WERI-Rb-1 (cell line): ENCODE measurements at regions not wholly inside any gene's neighbourhood (a gene's known extent, or its start where the extent isn't known, plus 50 kb on each side); places are given as distances from the start of the nearest gene placed in this dataset.

Source experiments
- DNase-seq: peaks from one replicate; pipeline ENCODE4 v3.0.0-alpha.2; 2020
- H3K27ac ChIP-seq: fragments of 250-450 bp; sonication (Bioruptor Pico); 2 replicates; pipeline ENCODE4 v1.5.1; 2020; ENCODE audit warnings: mild to moderate bottlenecking, moderate library complexity
- H3K27me3 ChIP-seq: fragments of 250-450 bp; sonication (Bioruptor Pico); 2 replicates; pipeline ENCODE4 v1.5.1; 2021; ENCODE audit warnings: mild to moderate bottlenecking, low read depth, moderate library complexity; ENCODE audit not compliant: insufficient read depth, severe bottlenecking
- H3K36me3 ChIP-seq: fragments of 250-450 bp; sonication (Bioruptor Pico); 2 replicates; pipeline ENCODE4 v1.5.1; 2020; ENCODE audit warnings: mild to moderate bottlenecking, moderate library complexity
- H3K4me3 ChIP-seq: 2 replicates; pipeline ENCODE4 v1.5.1; 2011; ENCODE audit warnings: low read depth, mild to moderate bottlenecking, control low read depth, low read length
- H3K9me3 ChIP-seq: fragments of 250-450 bp; sonication (Bioruptor Pico); 2 replicates; pipeline ENCODE4 v1.5.1; 2021; ENCODE audit warnings: mild to moderate bottlenecking, moderate library complexity; ENCODE audit not compliant: severe bottlenecking
- CTCF ChIP-seq: IDR thresholded peaks from 2 replicates; pipeline ENCODE4 v1.5.1; 2011; ENCODE audit warnings: low read depth, mild to moderate bottlenecking, control low read depth, inconsistent platforms, low read length

- TF ChIP-seq CTCF, result no peak
- Histone ChIP-seq H3K36me3 (no peaks in the 10 kb centered on the region), H3K27me3 (no peaks in the 10 kb centered on the region), H3K4me3 (no peak overlapping the region), H3K27ac (no peak overlapping the region), H3K9me3 (no peaks in the 10 kb centered on the region)
- DNase-seq, result no peak
Measured at GRCh38 chr12:5295151-5295550, 136.8 kb upstream of the NTF3 start.

DNA sequence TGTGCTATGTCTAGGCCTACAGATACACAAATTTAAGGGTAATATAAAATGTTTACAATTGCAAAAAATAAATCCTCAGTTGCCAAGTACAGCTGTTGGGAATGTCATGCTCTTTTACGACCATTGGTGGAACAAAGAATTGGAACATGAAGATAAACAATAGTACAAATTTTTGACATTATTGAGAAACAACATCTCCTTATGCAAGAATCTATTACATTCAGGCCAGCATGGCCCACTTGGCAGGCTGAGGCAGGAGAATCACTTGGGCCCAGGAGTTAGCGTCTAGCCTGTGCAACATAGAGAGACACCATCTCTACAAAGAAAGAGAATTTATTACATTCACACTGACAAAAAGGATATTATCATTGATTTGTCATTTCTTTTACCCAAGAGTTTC is 135.9 kb upstream of the NTF3 start:
- no peaks in the 10 kb centered on the region for H3K36me3 ChIP-seq
- TF ChIP-seq CTCF, result no peak
- no peaks in the 10 kb centered on the region for H3K27me3 ChIP-seq
- H3K27ac ChIP-seq, result no peak overlapping the region
- no peak for DNase-seq
- H3K9me3 ChIP-seq, result no peaks in the 10 kb centered on the region
- no peak overlapping the region for H3K4me3 ChIP-seq

DNA sequence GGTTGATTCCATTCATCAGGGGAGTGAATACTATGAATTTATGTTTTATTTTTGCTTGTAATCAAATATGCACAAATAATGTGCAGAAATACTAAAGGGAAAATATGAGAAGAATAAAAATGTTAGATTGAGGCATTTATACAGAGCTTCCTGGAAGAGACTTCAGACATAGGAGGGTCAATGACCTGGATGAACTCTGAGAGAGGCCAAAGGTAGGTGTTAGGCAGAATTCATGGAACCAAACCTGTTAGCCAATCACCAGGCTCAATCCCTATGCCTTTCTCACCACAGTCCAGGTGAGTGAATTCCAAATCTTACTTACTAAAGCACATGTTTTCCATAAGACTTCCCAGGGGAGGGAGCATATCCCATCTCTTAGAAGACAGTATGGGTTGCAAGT is 130.4 kb upstream of the NTF3 start:
- no peak overlapping the region for H3K27ac ChIP-seq
- H3K4me3 ChIP-seq, result no peak overlapping the region
- no peak for DNase-seq
- H3K27me3 ChIP-seq, result no peaks in the 10 kb centered on the region
- H3K9me3 ChIP-seq, result no peaks in the 10 kb centered on the region
- no peaks in the 10 kb centered on the region for H3K36me3 ChIP-seq
- no peak for TF ChIP-seq CTCF

DNA sequence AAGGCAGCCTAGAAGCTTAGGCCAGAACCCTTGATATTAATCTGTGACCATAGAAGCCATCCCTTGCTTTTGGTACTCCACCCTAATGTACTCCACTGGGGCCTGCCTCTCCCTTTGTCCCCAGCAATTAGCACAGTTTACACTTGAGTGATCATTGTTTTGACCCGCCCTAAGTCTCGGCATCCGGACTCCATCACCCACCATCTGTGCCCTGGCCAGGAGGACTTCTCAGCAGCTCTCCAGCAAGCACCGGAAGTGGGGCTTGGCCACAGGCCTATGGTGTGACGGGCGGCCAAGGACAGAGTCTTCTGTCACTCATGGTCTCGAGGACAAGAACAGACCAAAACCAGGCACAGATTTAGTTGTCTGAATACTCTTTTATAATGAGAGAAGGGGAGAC is 126.5 kb upstream of the NTF3 start:
- H3K9me3 ChIP-seq, result no peaks in the 10 kb centered on the region
- DNase-seq, result no peak
- H3K27ac ChIP-seq, result no peak overlapping the region
- H3K27me3 ChIP-seq, result no peaks in the 10 kb centered on the region
- H3K4me3 ChIP-seq, result no peak overlapping the region
- H3K36me3 ChIP-seq, result no peaks in the 10 kb centered on the region
- no peak for TF ChIP-seq CTCF

- H3K4me3 ChIP-seq, result no peak overlapping the region
- no peak for DNase-seq
- no peak overlapping the region for H3K27ac ChIP-seq
- TF ChIP-seq CTCF, result no peak
- H3K9me3 ChIP-seq, result no peaks in the 10 kb centered on the region
- no peaks in the 10 kb centered on the region for H3K27me3 ChIP-seq
- no peaks in the 10 kb centered on the region for H3K36me3 ChIP-seq
Measured at GRCh38 chr12:5305886-5306545, 125.9 kb upstream of the NTF3 start.

- no peak for DNase-seq
- Histone ChIP-seq H3K36me3 (no peaks in the 10 kb centered on the region), H3K4me3 (no peak overlapping the region), H3K27ac (no peak overlapping the region), H3K9me3 (no peaks in the 10 kb centered on the region), H3K27me3 (no peaks in the 10 kb centered on the region)
- TF ChIP-seq CTCF, result no peak
Measured at GRCh38 chr12:5307065-5307464, 124.8 kb upstream of the NTF3 start.
